ENCODE measurements at regions not wholly inside any gene's neighbourhood (a gene's known extent, or its start where the extent isn't known, plus 50 kb on each side); places are given as distances from the start of the nearest gene placed in this dataset.
"Not testable (repeated sequence)": the region's sequence is repeated elsewhere in the genome, so short reads cannot be mapped to it uniquely, and the experiment has no call there.

GRCh38 chr12:131473741-131474709, 236.9 kb upstream of the SFSWAP start:
- DNase-seq (ENCODE audit: low read depth in 2 of 2) = no peak

GRCh38 chr12:131475012-131475411, 235.9 kb upstream of the SFSWAP start:
- DNase-seq (ENCODE audit: low read depth in 2 of 2) = not testable (repeated sequence)

GRCh38 chr12:131477613-131478012, 233.3 kb upstream of the SFSWAP start:
- no peak for DNase-seq (ENCODE audit: low read depth in 2 of 2)

GRCh38 chr12:131478468-131478867, 232.4 kb upstream of the SFSWAP start:
- DNase-seq (ENCODE audit: low read depth in 2 of 2) = no peak

- DNase-seq (ENCODE audit: low read depth in 2 of 2) = no peak
These were observed 228.7 kb upstream of the SFSWAP start for GRCh38 chr12:131482199-131482598.

- no peak for DNase-seq (ENCODE audit: low read depth in 2 of 2)
These were observed 228.2 kb upstream of the SFSWAP start for GRCh38 chr12:131482686-131483085.

- no peak for DNase-seq (ENCODE audit: low read depth in 2 of 2)
These were observed 224.2 kb upstream of the SFSWAP start for GRCh38 chr12:131486451-131487230.

- no peak for DNase-seq (ENCODE audit: low read depth in 2 of 2)
These were observed 223.3 kb upstream of the SFSWAP start for GRCh38 chr12:131487388-131488124.

GRCh38 chr12:131489718-131490117, 221.2 kb upstream of the SFSWAP start:
- no peak for DNase-seq (ENCODE audit: low read depth in 2 of 2)

GRCh38 chr12:131491155-131491554, 219.7 kb upstream of the SFSWAP start:
- no peak for DNase-seq (ENCODE audit: low read depth in 2 of 2)

- DNase-seq (ENCODE audit: low read depth in 2 of 2) = no peak
These were observed 218.9 kb upstream of the SFSWAP start for GRCh38 chr12:131491916-131492490.

GRCh38 chr12:131493068-131493826, 217.6 kb upstream of the SFSWAP start:
- no peak for DNase-seq (ENCODE audit: low read depth in 2 of 2)

- no peak for DNase-seq (ENCODE audit: low read depth in 2 of 2)
These were observed 216.7 kb upstream of the SFSWAP start for GRCh38 chr12:131494216-131494615.

- DNase-seq (ENCODE audit: low read depth in 2 of 2) = no peak
These were observed 216.0 kb upstream of the SFSWAP start for GRCh38 chr12:131494741-131495524.

GRCh38 chr12:131497966-131498365, 212.9 kb upstream of the SFSWAP start:
- no peak for DNase-seq (ENCODE audit: low read depth in 2 of 2)

- no peak for DNase-seq (ENCODE audit: low read depth in 2 of 2)
These were observed 211.6 kb upstream of the SFSWAP start for GRCh38 chr12:131499160-131499863.

- no peak for DNase-seq (ENCODE audit: low read depth in 2 of 2)
These were observed 211.1 kb upstream of the SFSWAP start for GRCh38 chr12:131499864-131500190.

- no peak for DNase-seq (ENCODE audit: low read depth in 2 of 2)
These were observed 210.3 kb upstream of the SFSWAP start for GRCh38 chr12:131500564-131500963.

- DNase-seq (ENCODE audit: low read depth in 2 of 2) = no peak
These were observed 205.3 kb upstream of the SFSWAP start for GRCh38 chr12:131505561-131505960.

GRCh38 chr12:131506426-131506825, 204.5 kb upstream of the SFSWAP start:
- DNase-seq (ENCODE audit: low read depth in 2 of 2) = no peak

Measured in activated CD4-positive, alpha-beta T cell treated with anti-CD3 and anti-CD28 coated beads for 24 hours (primary cell).